Cardiac fibroblast (primary cell): ENCODE measurements at regions not wholly inside any gene's neighbourhood (a gene's known extent, or its start where the extent isn't known, plus 50 kb on each side); places are given as distances from the start of the nearest gene placed in this dataset.
"Not testable (repeated sequence)": the region's sequence is repeated elsewhere in the genome, so short reads cannot be mapped to it uniquely, and the experiment has no call there.

Experiments
- DNase-seq, 2 donors: peaks; one replicate each; pipeline versions ENCODE4 v3.0.0 to v3.0.0-alpha.2; 2010; ENCODE audit warnings: low read depth in 2 of 2
- H3K4me3 ChIP-seq, 2 donors: replicated peaks in 1 of 2; 1 replicate in 1 of 2; 2 replicates in 1 of 2; pipeline ENCODE4 v1.5.1; 2011; ENCODE audit warnings: low read depth in 2 of 2, low read length in 2 of 2, mild to moderate bottlenecking in 2 of 2, moderate library complexity in 1 of 2
- CTCF ChIP-seq: IDR thresholded peaks from one replicate; pipeline ENCODE4 v1.5.1; 2011; ENCODE audit warnings: low read depth, mild to moderate bottlenecking, low read length, inconsistent platforms

- no peak for DNase-seq
- no peak for TF ChIP-seq CTCF
- no peak overlapping the region for H3K4me3 ChIP-seq
Observed at GRCh38 chr5:71929003-71929402, 178.3 kb upstream of the MAP1B start.

- DNase-seq = peak in 1 of 2 donors; percentile 20
Observed at GRCh38 chr5:71930554-71930953, 176.7 kb upstream of the MAP1B start.

GRCh38 chr5:71932131-71932654, 175.1 kb upstream of the MAP1B start:
- H3K4me3 ChIP-seq = no peak overlapping the region
- TF ChIP-seq CTCF = no peak
- peak; percentile 21 to 29 for DNase-seq

More at GRCh38 chr5:71930554-71930953, 176.7 kb upstream of the MAP1B start:
- H3K4me3 ChIP-seq = not testable (repeated sequence)

GRCh38 chr5:71932655-71933338, 174.5 kb upstream of the MAP1B start:
- H3K4me3 ChIP-seq = no peak overlapping the region
- DNase-seq = peak; percentile 79 to 94
- peak; percentile 8 for TF ChIP-seq CTCF

GRCh38 chr5:71934322-71934721, 173.0 kb upstream of the MAP1B start:
- no peak overlapping the region for H3K4me3 ChIP-seq
- no peak for DNase-seq
- TF ChIP-seq CTCF = no peak

GRCh38 chr5:71937921-71938698, 169.2 kb upstream of the MAP1B start:
- TF ChIP-seq CTCF = no peak
- DNase-seq = no peak
- no peak overlapping the region for H3K4me3 ChIP-seq

GRCh38 chr5:71938895-71939294, 168.4 kb upstream of the MAP1B start:
- no peak for TF ChIP-seq CTCF
- H3K4me3 ChIP-seq = no peak overlapping the region
- DNase-seq = no peak
